NT2/D1 (cell line): ENCODE measurements at regions not wholly inside any gene's neighbourhood (a gene's known extent, or its start where the extent isn't known, plus 50 kb on each side); places are given as distances from the start of the nearest gene placed in this dataset.

Source experiments
- SUZ12 ChIP-seq: IDR thresholded peaks from 2 replicates; pipeline ENCODE4 v1.6.1; 2011; ENCODE audit not compliant: insufficient read length, insufficient read depth; ENCODE audit errors: extremely low read depth
- YY1 ChIP-seq: IDR thresholded peaks from 2 replicates; pipeline ENCODE4 v1.6.1; 2011; ENCODE audit not compliant: insufficient read length, insufficient read depth
- ZNF274 ChIP-seq: IDR thresholded peaks from 2 replicates; pipeline ENCODE4 v1.6.1; 2011; ENCODE audit warnings: mild to moderate bottlenecking, low read depth, low read length

DNA sequence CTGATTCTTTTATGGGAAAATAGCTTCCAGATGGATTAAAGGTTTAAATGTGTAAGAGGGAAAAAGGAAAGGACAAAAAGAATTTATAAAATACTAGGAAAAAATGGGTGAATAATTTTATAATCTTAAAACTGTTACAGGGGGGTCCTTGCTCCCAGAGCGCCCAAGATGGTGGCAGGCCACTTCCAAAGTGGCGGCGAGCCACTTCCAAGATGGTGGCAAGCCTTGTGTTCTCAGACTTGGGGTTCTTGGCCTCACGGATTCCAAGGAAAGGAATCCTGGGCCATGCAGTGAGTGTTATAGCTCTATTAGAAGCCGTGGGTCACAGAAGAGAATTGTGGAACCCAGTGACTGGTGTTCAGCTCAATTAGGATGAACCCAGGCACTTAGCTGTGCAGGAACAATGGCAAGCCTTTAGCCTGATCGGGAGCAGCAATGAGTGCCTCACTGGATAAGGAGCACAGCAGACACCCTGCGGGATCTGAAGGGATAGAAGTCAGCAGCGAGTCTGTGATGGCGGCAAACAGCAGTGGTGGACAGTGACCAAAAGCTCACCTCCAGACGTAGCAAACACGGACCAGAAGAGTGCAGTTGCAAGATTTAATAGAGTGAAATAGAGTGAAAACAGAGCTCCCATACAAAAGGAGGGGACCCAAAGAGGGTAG lies 83.2 kb upstream of the SNCAIP start:
- TF ChIP-seq YY1: no peak
- TF ChIP-seq ZNF274: no peak
- no peak for TF ChIP-seq SUZ12
